HG02642 (cell line): ENCODE measurements at regions not wholly inside any gene's neighbourhood (a gene's known extent, or its start where the extent isn't known, plus 50 kb on each side); places are given as distances from the start of the nearest gene placed in this dataset.

Experiments used
- ATAC-seq: cut with Tn5 transposase; IDR thresholded peaks from one replicate; pipeline ENCODE4 v1.9.1; 2021; ENCODE audit warnings: mild to moderate bottlenecking; ENCODE audit not compliant: unreplicated experiment, poor library complexity

- ATAC-seq: no peak
These were observed 63.4 kb upstream of the BTN3A2 start for GRCh38 chr6:26301638-26302037.

GRCh38 chr6:26302941-26303559 lies 61.9 kb upstream of the BTN3A2 start:
- no peak for ATAC-seq

- ATAC-seq: no peak
These were observed 60.7 kb upstream of the BTN3A2 start for GRCh38 chr6:26304213-26304796.

- ATAC-seq: peak; percentile 53
These were observed 60.0 kb upstream of the BTN3A2 start for GRCh38 chr6:26304797-26305640.

- ATAC-seq: no peak
These were observed 59.4 kb upstream of the BTN3A2 start for GRCh38 chr6:26305641-26305969.

GRCh38 chr6:26306232-26306631 lies 58.8 kb upstream of the BTN3A2 start:
- no peak for ATAC-seq

GRCh38 chr6:26307850-26308249 lies 57.1 kb upstream of the BTN3A2 start:
- no peak for ATAC-seq

- ATAC-seq: peak; percentile 31
These were observed 55.3 kb upstream of the BTN3A2 start for GRCh38 chr6:26309731-26310142.

- no peak for ATAC-seq
These were observed 54.0 kb upstream of the BTN3A2 start for GRCh38 chr6:26311012-26311384.

GRCh38 chr6:26311385-26312095 lies 53.5 kb upstream of the BTN3A2 start:
- ATAC-seq: peak; percentile 27

- no peak for ATAC-seq
These were observed 52.9 kb upstream of the BTN3A2 start for GRCh38 chr6:26312096-26312463.

- peak; percentile 43 for ATAC-seq
These were observed 52.2 kb upstream of the BTN3A2 start for GRCh38 chr6:26312501-26313397.
